Ovary (tissue), 3 donors: ENCODE measurements at regions not wholly inside any gene's neighbourhood (a gene's known extent, or its start where the extent isn't known, plus 50 kb on each side); places are given as distances from the start of the nearest gene placed in this dataset.

Experiments used
- EP300 ChIP-seq: sonication (generic); formaldehyde crosslinking; IDR thresholded peaks from one replicate; pipeline ENCODE4 v1.6.1; 2017; ENCODE audit warnings: antibody characterized with exemption
- POLR2A ChIP-seq: fragments of 450-650 bp; IDR thresholded peaks from one replicate; pipeline ENCODE4 v1.6.1; 2017; ENCODE audit warnings: antibody characterized with exemption, mild to moderate bottlenecking, moderate library complexity
- TF ChIP-seq, protein P1 (sequence below), 3 donors: fragments of 450-650 bp in 2 of 3; fragments of 200-600 bp in 1 of 3; IDR thresholded peaks; one replicate each; pipeline versions ENCODE4 v1.5.1 to v1.8.0; 2016 to 2022; ENCODE audit warnings: antibody characterized with exemption in 3 of 3, mild to moderate bottlenecking in 1 of 3
- donor health status: DM: no; HTN: no; CAD: no.

DNA sequence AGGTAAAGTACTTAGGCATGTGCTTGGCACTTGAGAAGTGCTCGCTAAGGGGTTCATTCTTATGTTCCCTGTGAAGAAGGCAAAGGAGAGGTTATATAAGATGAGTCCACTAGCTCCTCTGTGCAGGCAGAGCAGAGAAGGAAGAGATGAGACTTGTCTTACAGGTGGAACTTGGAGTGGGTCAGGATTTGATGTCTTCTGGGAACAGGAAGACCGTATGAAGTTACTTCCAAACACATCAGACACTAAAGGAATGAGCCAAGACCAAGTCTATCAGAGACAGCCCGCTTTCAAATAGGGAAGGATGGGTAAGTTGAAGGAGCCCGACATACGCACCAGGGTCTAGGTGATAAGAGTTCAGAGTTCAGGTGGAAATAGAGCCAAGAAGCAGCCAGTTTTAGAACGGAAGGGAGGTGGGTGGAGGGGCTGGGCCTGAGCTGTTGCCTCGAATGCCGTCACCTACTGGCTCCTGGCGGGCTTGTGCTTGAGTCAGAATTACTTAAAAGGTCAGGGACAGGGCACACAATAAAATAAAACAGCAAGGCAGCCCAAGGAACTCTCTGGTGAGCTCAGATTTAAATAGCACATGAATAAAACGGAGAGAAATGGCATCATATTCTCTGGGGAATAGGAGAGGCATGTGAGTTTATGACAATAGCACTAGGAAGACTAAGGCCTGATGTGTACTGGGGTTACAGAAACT, 56.1 kb upstream of the GRB10 start:
- TF ChIP-seq POLR2A (no peak), EP300 (no peak)
- TF ChIP-seq, protein P1, sequence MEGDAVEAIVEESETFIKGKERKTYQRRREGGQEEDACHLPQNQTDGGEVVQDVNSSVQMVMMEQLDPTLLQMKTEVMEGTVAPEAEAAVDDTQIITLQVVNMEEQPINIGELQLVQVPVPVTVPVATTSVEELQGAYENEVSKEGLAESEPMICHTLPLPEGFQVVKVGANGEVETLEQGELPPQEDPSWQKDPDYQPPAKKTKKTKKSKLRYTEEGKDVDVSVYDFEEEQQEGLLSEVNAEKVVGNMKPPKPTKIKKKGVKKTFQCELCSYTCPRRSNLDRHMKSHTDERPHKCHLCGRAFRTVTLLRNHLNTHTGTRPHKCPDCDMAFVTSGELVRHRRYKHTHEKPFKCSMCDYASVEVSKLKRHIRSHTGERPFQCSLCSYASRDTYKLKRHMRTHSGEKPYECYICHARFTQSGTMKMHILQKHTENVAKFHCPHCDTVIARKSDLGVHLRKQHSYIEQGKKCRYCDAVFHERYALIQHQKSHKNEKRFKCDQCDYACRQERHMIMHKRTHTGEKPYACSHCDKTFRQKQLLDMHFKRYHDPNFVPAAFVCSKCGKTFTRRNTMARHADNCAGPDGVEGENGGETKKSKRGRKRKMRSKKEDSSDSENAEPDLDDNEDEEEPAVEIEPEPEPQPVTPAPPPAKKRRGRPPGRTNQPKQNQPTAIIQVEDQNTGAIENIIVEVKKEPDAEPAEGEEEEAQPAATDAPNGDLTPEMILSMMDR (IDR thresholded peaks at IDR 0.05), result no peak
